IMR-90 (cell line): ENCODE measurements at regions not wholly inside any gene's neighbourhood (a gene's known extent, or its start where the extent isn't known, plus 50 kb on each side); places are given as distances from the start of the nearest gene placed in this dataset.

ENCODE experiments used
- ATAC-seq: fragments of 200-7000 bp; cut with Tn5 transposase; 2 replicates; pipeline ENCODE4 v1.9.1; 2020; ENCODE audit warnings: low read depth, mild to moderate bottlenecking, moderate library complexity
- BruUV-seq: library from RNA; stranded (reverse); fragments of 400-500 nt; replicated peaks from 2 replicates; lab custom pipeline; 2021; lab: Mats Ljungman, UMichigan
- CTCF ChIA-PET: fragments of 300-600 bp; formaldehyde crosslinking; extraction: SDS; loops from one replicate; lab custom pipeline; 2021; ENCODE audit warnings: antibody characterized with exemption; lab: Yijun Ruan, JAX
- POLR2A ChIA-PET: fragments of 300-600 bp; sonication (Branson Sonifier 250); formaldehyde crosslinking; loops from one replicate; lab custom pipeline; 2022; ENCODE audit warnings: antibody characterized with exemption; ENCODE audit not compliant: unreplicated experiment; lab: Charles Lee
- DNase-seq: peaks from one replicate; pipeline ENCODE4 v3.0.0; 2013
- H2AFZ ChIP-seq: replicated peaks from 2 replicates; pipeline ENCODE3; 2013; ENCODE audit warnings: low read length, mild to moderate bottlenecking; ENCODE audit not compliant: poor library complexity
- H2AK5ac ChIP-seq: 2 replicates; pipeline ENCODE4 v1.6.1; 2013; ENCODE audit warnings: low read depth, low read length, inconsistent platforms
- H2AK9ac ChIP-seq: replicated peaks from 2 replicates; pipeline ENCODE3; 2013; ENCODE audit warnings: mild to moderate bottlenecking, low read depth, low read length, moderate library complexity; ENCODE audit not compliant: poor library complexity
- H2BK120ac ChIP-seq: 2 replicates; pipeline ENCODE4 v1.6.1; 2013; ENCODE audit warnings: low read depth, low read length, inconsistent platforms
- H2BK15ac ChIP-seq: 3 replicates; pipeline ENCODE4 v1.6.1; 2013; ENCODE audit warnings: low read depth, low read length, inconsistent platforms
- H2BK20ac ChIP-seq: 2 replicates; pipeline ENCODE4 v1.6.1; 2013; ENCODE audit warnings: low read depth, mild to moderate bottlenecking, inconsistent platforms, low read length, moderate library complexity
- H2BK5ac ChIP-seq: 2 replicates; pipeline ENCODE4 v1.6.1; 2013; ENCODE audit warnings: mild to moderate bottlenecking, low read depth, low read length, inconsistent platforms; ENCODE audit not compliant: poor library complexity, severe bottlenecking
- H3K14ac ChIP-seq: replicated peaks from 2 replicates; pipeline ENCODE4 v1.6.1; 2013; ENCODE audit warnings: low read depth, low read length, inconsistent platforms
- H3K18ac ChIP-seq: 2 replicates; pipeline ENCODE4 v1.6.1; 2013; ENCODE audit warnings: low read depth, low read length, control low read depth
- H3K23ac ChIP-seq: 2 replicates; pipeline ENCODE4 v1.6.1; 2013; ENCODE audit warnings: low read depth, low read length, inconsistent platforms
- H3K27ac ChIP-seq: 2 replicates; pipeline ENCODE4 v1.5.1; 2013; ENCODE audit warnings: mild to moderate bottlenecking, control low read depth, low read length; ENCODE audit not compliant: insufficient read depth
- H3K27me3 ChIP-seq: 2 replicates; pipeline ENCODE4 v1.6.1; 2013; ENCODE audit warnings: low read length; ENCODE audit not compliant: control insufficient read depth, insufficient read depth
- H3K36me3 ChIP-seq: 2 replicates; pipeline ENCODE4 v1.6.1; 2013; ENCODE audit warnings: low read length, mixed read lengths; ENCODE audit not compliant: control insufficient read depth, insufficient read depth
- H3K4ac ChIP-seq: 2 replicates; pipeline ENCODE4 v1.6.1; 2013; ENCODE audit warnings: low read depth, low read length, inconsistent platforms
- H3K4me1 ChIP-seq: 2 replicates; pipeline ENCODE4 v1.6.1; 2013; ENCODE audit warnings: low read length, mixed read lengths; ENCODE audit not compliant: control insufficient read depth, insufficient read depth
- H3K4me2 ChIP-seq: 2 replicates; pipeline ENCODE4 v1.6.1; 2013; ENCODE audit warnings: low read depth, mild to moderate bottlenecking, control low read depth, low read length, moderate library complexity
- H3K4me3 ChIP-seq: 2 replicates; pipeline ENCODE4 v1.5.1; 2013; ENCODE audit warnings: low read depth, mild to moderate bottlenecking, control low read depth, low read length, moderate library complexity; ENCODE audit not compliant: insufficient read depth
- H3K56ac ChIP-seq: 2 replicates; pipeline ENCODE4 v1.6.1; 2013; ENCODE audit warnings: low read length, inconsistent platforms; ENCODE audit not compliant: insufficient read depth; ENCODE audit errors: extremely low read depth
- H3K79me1 ChIP-seq, 2 experiments: 2 replicates each; pipeline ENCODE4 v1.6.1; 2013; ENCODE audit warnings: low read length in 2 of 2, inconsistent platforms in 1 of 2, low read depth in 1 of 2
- H3K9ac ChIP-seq: 2 replicates; pipeline ENCODE4 v1.6.1; 2013; ENCODE audit warnings: low read depth, low read length, control low read depth
- H3K9me1 ChIP-seq: 2 replicates; pipeline ENCODE4 v1.6.1; 2013; ENCODE audit warnings: low read length, inconsistent platforms; ENCODE audit not compliant: insufficient read depth
- H3K9me3 ChIP-seq: 2 replicates; pipeline ENCODE4 v1.6.1; 2013; ENCODE audit warnings: low read length; ENCODE audit not compliant: control insufficient read depth, insufficient read depth
- H4K20me1 ChIP-seq: 2 replicates; pipeline ENCODE4 v1.6.1; 2013; ENCODE audit warnings: low read length, inconsistent platforms; ENCODE audit not compliant: insufficient read depth
- H4K5ac ChIP-seq: 2 replicates; pipeline ENCODE4 v1.6.1; 2013; ENCODE audit warnings: mild to moderate bottlenecking, low read depth, low read length, control low read depth
- H4K8ac ChIP-seq, 2 experiments: 2 replicates each; pipeline ENCODE4 v1.6.1; 2013; ENCODE audit warnings: low read depth in 2 of 2, low read length in 2 of 2, control low read depth in 1 of 2, inconsistent platforms in 1 of 2
- H4K91ac ChIP-seq: 2 replicates; pipeline ENCODE4 v1.6.1; 2013; ENCODE audit warnings: low read depth, low read length, inconsistent platforms; ENCODE audit not compliant: insufficient read depth
- BHLHE40 ChIP-seq: fragments of 150-350 bp; IDR thresholded peaks from 2 replicates; pipeline ENCODE4 v1.6.1; 2016; ENCODE audit warnings: mild to moderate bottlenecking, low read depth, low read length
- CEBPB ChIP-seq: IDR thresholded peaks from 2 replicates; pipeline ENCODE4 v1.6.1; 2012; ENCODE audit warnings: low read depth, low read length, improper control_type of control experiment
- CHD1 ChIP-seq: IDR thresholded peaks from 2 replicates; pipeline ENCODE4 v1.6.1; 2012; ENCODE audit warnings: low read depth, low read length, improper control_type of control experiment
- FOS ChIP-seq: fragments of 150-350 bp; IDR thresholded peaks from 2 replicates; pipeline ENCODE4 v1.6.1; 2016; ENCODE audit warnings: low read depth, low read length
- MAFK ChIP-seq: IDR thresholded peaks from 2 replicates; pipeline ENCODE4 v1.6.1; 2012; ENCODE audit warnings: low read depth, low read length, improper control_type of control experiment
- MAZ ChIP-seq: IDR thresholded peaks from 2 replicates; pipeline ENCODE4 v1.6.1; 2012; ENCODE audit warnings: low read depth, mild to moderate bottlenecking, low read length, improper control_type of control experiment, moderate library complexity, borderline replicate concordance
- MXI1 ChIP-seq: IDR thresholded peaks from 2 replicates; pipeline ENCODE4 v1.6.1; 2012; ENCODE audit warnings: low read depth, mild to moderate bottlenecking, low read length, moderate library complexity, borderline replicate concordance
- NFE2L2 ChIP-seq: fragments of 150-350 bp; IDR thresholded peaks from 2 replicates; pipeline ENCODE4 v1.6.1; 2016; ENCODE audit warnings: low read depth, mild to moderate bottlenecking, low read length
- POLR2A ChIP-seq: IDR thresholded peaks from 2 replicates; pipeline ENCODE4 v1.6.1; 2012; ENCODE audit warnings: mild to moderate bottlenecking, low read depth, low read length
- RAD21 ChIP-seq: IDR thresholded peaks from 2 replicates; pipeline ENCODE4 v1.6.1; 2012; ENCODE audit warnings: low read length, improper control_type of control experiment
- RCOR1 ChIP-seq: IDR thresholded peaks from 2 replicates; pipeline ENCODE4 v1.6.1; 2012; ENCODE audit warnings: mild to moderate bottlenecking, low read length, improper control_type of control experiment; ENCODE audit not compliant: insufficient replicate concordance
- RFX5 ChIP-seq: IDR thresholded peaks from 2 replicates; pipeline ENCODE4 v1.8.0; 2012; ENCODE audit warnings: low read depth, mild to moderate bottlenecking, low read length, moderate library complexity
- SMC3 ChIP-seq: fragments of 150-350 bp; IDR thresholded peaks from 2 replicates; pipeline ENCODE4 v1.6.1; 2016; ENCODE audit warnings: low read depth, mild to moderate bottlenecking, antibody characterized with exemption, low read length, moderate library complexity
- WGBS, 2 experiments: methylation state at CpG; one replicate each; pipeline versions ENCODE4 v1.1.5 to v1.1.7; 2013; ENCODE audit warnings: missing lambda C conversion rate in 2 of 2; ENCODE audit not compliant: insufficient read length in 1 of 2; ENCODE audit errors: extremely low coverage in 2 of 2; 5-methylcytosine and 5-hydroxymethylcytosine counted together
- dilution Hi-C: fragments of 300-500 bp; cut with HindIII; formaldehyde crosslinking; loops from one replicate; pipeline ENCODE4 v1.14.3; 2018; ENCODE audit warnings: low sequenced_read_pairs; ENCODE audit not compliant: unreplicated experiment
- in situ Hi-C: fragments of 300-500 bp; cut with MboI; formaldehyde crosslinking; loops from 3 replicates; pipeline ENCODE4 v1.14.3; 2019; ENCODE audit warnings: low sequenced_read_pairs, inconsistent platforms, mixed read lengths
- intact Hi-C: fragments of 100-400 bp; cut with micrococcal nuclease; formaldehyde crosslinking; loops from 2 replicates; pipeline ENCODE4 v1.10.0; 2022
- TF ChIP-seq, protein P1 (sequence below): conservative IDR thresholded peaks from 2 replicates; pipeline ENCODE4 v1.5.1; 2012; ENCODE audit warnings: mild to moderate bottlenecking, low read depth, low read length, improper control_type of control experiment

GRCh38 chr17:83156408-83156807 is 77.0 kb downstream of the METRNL start:
- Histone ChIP-seq H3K14ac (no peak overlapping the region), H4K91ac (no peak overlapping the region), H3K36me3 (no peaks in the 10 kb centered on the region), H3K9me1 (peaks cover 2% of the 10 kb centered on the region; the same call in 1 of the 2 replicates), H3K27ac (no peak overlapping the region), H2AFZ (no peak overlapping the region), H2BK20ac (no peak overlapping the region), H4K20me1 (no peaks in the 10 kb centered on the region), H2BK120ac (no peak overlapping the region), H4K8ac (no peak overlapping the region), H3K4ac (no peak overlapping the region), H3K9ac (no peak overlapping the region), H3K4me3 (no peak overlapping the region), H3K79me1 (no peaks in the 10 kb centered on the region), H3K18ac (no peak overlapping the region), H3K4me2 (no peak overlapping the region), H2AK9ac (no peak overlapping the region), H3K4me1 (peaks cover 9% of the 10 kb centered on the region; the same call in 1 of the 2 replicates), H2BK5ac (no peak overlapping the region), H3K27me3 (peaks cover 10% of the 10 kb centered on the region), H3K23ac (no peak overlapping the region), H2BK15ac (no peak overlapping the region), H3K56ac (no peak overlapping the region), H3K9me3 (no peaks in the 10 kb centered on the region), H2AK5ac (no peak overlapping the region), H4K5ac (no peak overlapping the region)
- CTCF ChIA-PET: no interaction called here
- in situ Hi-C loops: no loop called here
- POLR2A ChIA-PET: no interaction called here
- no peak for DNase-seq
- intact Hi-C loops: no loop called here
- BruUV-seq: no TSS peak
- TF ChIP-seq MXI1 (no peak), RFX5 (no peak), MAFK (no peak), CHD1 (no peak), POLR2A (no peak), SMC3 (no peak), BHLHE40 (no peak), FOS (no peak), RAD21 (no peak), CEBPB (no peak), NFE2L2 (no peak), RCOR1 (no peak), MAZ (no peak)
- TF ChIP-seq, protein P1, sequence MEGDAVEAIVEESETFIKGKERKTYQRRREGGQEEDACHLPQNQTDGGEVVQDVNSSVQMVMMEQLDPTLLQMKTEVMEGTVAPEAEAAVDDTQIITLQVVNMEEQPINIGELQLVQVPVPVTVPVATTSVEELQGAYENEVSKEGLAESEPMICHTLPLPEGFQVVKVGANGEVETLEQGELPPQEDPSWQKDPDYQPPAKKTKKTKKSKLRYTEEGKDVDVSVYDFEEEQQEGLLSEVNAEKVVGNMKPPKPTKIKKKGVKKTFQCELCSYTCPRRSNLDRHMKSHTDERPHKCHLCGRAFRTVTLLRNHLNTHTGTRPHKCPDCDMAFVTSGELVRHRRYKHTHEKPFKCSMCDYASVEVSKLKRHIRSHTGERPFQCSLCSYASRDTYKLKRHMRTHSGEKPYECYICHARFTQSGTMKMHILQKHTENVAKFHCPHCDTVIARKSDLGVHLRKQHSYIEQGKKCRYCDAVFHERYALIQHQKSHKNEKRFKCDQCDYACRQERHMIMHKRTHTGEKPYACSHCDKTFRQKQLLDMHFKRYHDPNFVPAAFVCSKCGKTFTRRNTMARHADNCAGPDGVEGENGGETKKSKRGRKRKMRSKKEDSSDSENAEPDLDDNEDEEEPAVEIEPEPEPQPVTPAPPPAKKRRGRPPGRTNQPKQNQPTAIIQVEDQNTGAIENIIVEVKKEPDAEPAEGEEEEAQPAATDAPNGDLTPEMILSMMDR: no peak
- no peak for ATAC-seq
- dilution Hi-C loops: no loop called here
- 92% methylated on average over 5 of the region's 11 CpGs; no CpG with 5 or more reads in 1 of the 2 experiments for WGBS, 2 experiments
